ENCODE measurements at regions not wholly inside any gene's neighbourhood (a gene's known extent, or its start where the extent isn't known, plus 50 kb on each side); places are given as distances from the start of the nearest gene placed in this dataset.

- Histone ChIP-seq H3K79me2 (ENCODE audit: control insufficient read depth, insufficient read depth, low read length) (no peaks in the 10 kb centered on the region), H3K9ac (ENCODE audit: insufficient read depth in 1 of 2, low read depth in 2 of 2, low read length in 2 of 2) (no peak overlapping the region), H3K27ac (ENCODE audit: extremely low read depth, low read depth, low read length) (no peak overlapping the region), H3K9me3 (replicated peaks; ENCODE audit: control insufficient read depth, insufficient read depth, low read depth, low read length) (no peaks in the 10 kb centered on the region), H3K4me2 (ENCODE audit: insufficient read depth, low read length) (no peak overlapping the region), H4K20me1 (replicated peaks; ENCODE audit: control insufficient read depth, insufficient read depth, low read length) (no peaks in the 10 kb centered on the region), H3K9me1 (ENCODE audit: control insufficient read depth, insufficient read depth, low read length) (no peaks in the 10 kb centered on the region), H3K4me1 (replicated peaks in 1 of 2; ENCODE audit: control insufficient read depth in 2 of 2, insufficient read depth in 2 of 2, low read length in 2 of 2) (no peaks in the 10 kb centered on the region), H3K27me3 (ENCODE audit: control insufficient read depth in 2 of 2, insufficient read depth in 2 of 2, low read length in 2 of 2) (no peaks in the 10 kb centered on the region), H3K4me3 (no peak overlapping the region), H3K36me3 (ENCODE audit: control insufficient read depth, insufficient read depth, low read length) (no peaks in the 10 kb centered on the region), H2AFZ (ENCODE audit: low read depth, low read length) (no peak overlapping the region)
- intact Hi-C loops (cut with micrococcal nuclease) = no loop called here
- FAIRE-seq (no peak), ATAC-seq (no peak), DNase-seq (ENCODE audit: extremely low read depth in 1 of 4, low spot score in 3 of 4) (no peak)
- TF ChIP-seq PTRF (tag; IDR thresholded peaks at IDR 0.05) (no peak), SRSF9 (IDR thresholded peaks at IDR 0.05; ENCODE audit: borderline replicate concordance, low read depth, low read length) (no peak), CAMTA2 (CRISPR knock-in tag; conservative IDR thresholded peaks at IDR 0.05) (no peak), C11orf30 (IDR thresholded peaks at IDR 0.05; ENCODE audit: low read depth) (no peak), MITF (IDR thresholded peaks at IDR 0.05) (no peak), BRCA1 (IDR thresholded peaks at IDR 0.05) (no peak), BRCA1 (CRISPR knock-in tag; IDR thresholded peaks at IDR 0.05) (no peak), MBD2 (IDR thresholded peaks at IDR 0.05; ENCODE audit: borderline replicate concordance, low read depth) (no peak)
- BruUV-seq (replicated peaks) = no TSS peak
- ChIA-PET POLR2A (no interaction called here), CTCF (ENCODE audit: low intra/inter-chr PET ratio) (no interaction called here)
- WGBS (ENCODE audit: insufficient coverage, low coverage, missing lambda C conversion rate) = 0% methylated on average over 2 of the region's 2 CpGs
- in situ Hi-C loops (cut with MboI) = no loop called here
These were observed 91.5 kb upstream of the PPP2R3A start for GRCh38 chr3:135874035-135874434.

Data from K562 (cell line).